Stimulated activated naive CD4-positive, alpha-beta T cell (primary cell): ENCODE measurements at regions not wholly inside any gene's neighbourhood (a gene's known extent, or its start where the extent isn't known, plus 50 kb on each side); places are given as distances from the start of the nearest gene placed in this dataset.
"Not testable (repeated sequence)": the region's sequence is repeated elsewhere in the genome, so short reads cannot be mapped to it uniquely, and the experiment has no call there.

Source experiments
- DNase-seq, 6 experiments: peaks; one replicate each; lab custom pipeline; 2025; lab: John Stamatoyannopoulos, UW

DNA sequence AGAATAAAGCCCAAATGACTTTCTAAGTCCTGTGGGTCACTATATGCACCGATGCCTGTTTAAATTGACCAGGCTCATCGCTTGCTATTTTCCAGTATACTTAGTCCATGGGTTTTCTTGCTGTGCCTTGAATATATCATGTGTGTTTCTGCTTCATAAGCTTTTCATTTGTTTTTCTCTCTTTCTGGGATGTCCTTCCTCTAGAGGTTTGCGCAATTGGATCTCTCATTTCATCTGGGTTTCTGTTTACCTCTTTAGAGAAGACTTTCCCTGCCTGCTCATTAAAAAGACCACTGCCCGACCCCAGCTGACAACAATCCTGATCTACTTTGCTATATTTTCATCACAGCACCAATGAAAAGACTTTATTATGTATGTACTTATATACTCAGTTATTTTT lies 150.9 kb upstream of the CYRIA start:
- no peak for DNase-seq

- no peak for DNase-seq
Measured at GRCh38 chr2:16816016-16816415, 150.4 kb upstream of the CYRIA start.

DNA sequence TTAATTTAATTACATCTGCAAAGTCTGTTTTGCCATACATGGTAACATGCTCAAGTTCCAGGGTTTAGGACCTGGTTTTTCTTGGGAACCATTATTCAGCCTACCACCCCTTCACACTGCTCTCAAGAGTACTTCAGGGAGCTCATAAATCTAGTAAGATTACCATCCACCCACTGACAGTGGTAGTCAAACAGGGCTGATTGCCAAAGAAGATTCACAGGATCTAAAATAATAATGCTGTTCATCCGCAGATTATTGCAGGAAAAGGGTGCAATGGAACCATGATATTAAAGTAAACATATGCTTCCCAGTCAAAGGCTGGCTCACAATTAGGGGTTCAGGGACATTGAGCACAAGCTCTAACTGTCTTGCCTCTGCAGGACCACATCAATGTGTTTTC lies 148.0 kb upstream of the CYRIA start:
- no peak for DNase-seq

DNA sequence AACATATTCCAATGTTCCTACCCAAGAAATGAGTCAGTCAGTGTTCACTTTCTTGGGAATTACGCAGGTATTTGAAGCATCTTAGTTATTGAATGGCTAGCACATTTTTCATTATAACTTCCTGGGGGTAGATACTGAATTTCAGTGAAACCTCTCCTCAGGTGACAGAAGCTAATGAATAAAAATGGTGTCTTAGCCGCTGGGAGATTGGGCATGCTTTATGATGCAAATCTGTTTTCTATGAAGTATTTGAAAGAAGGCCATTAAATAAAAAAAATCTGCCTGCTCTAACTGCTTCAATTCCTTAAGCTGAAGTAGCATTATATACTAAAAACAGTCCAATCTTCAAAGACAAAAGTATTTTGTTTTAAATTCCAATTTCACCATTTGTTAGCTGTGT lies 132.8 kb upstream of the CYRIA start:
- DNase-seq: no peak

GRCh38 chr2:16791496-16791895 lies 125.9 kb upstream of the CYRIA start:
- no peak for DNase-seq

GRCh38 chr2:16785149-16785548 lies 119.5 kb upstream of the CYRIA start:
- DNase-seq: no peak

DNA sequence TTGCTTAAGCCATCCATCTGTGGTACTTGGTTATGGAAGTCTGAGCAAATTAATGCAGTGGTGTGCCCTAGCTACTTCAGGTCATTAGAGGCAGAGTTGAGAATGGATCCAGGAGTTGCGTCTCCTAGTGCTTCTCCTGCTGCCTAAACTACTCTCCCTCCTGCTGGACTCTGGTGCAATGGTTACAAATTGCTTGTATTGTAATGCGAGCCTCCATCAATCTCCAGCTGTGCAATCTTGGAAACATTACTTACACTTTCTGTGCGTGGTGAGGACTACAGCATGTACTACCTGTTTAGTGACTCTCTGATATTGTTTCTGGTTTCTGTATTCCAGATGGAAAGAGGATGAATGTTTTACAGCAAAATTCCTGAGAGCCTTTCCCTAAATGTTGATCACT lies 119.0 kb upstream of the CYRIA start:
- DNase-seq: no peak

DNA sequence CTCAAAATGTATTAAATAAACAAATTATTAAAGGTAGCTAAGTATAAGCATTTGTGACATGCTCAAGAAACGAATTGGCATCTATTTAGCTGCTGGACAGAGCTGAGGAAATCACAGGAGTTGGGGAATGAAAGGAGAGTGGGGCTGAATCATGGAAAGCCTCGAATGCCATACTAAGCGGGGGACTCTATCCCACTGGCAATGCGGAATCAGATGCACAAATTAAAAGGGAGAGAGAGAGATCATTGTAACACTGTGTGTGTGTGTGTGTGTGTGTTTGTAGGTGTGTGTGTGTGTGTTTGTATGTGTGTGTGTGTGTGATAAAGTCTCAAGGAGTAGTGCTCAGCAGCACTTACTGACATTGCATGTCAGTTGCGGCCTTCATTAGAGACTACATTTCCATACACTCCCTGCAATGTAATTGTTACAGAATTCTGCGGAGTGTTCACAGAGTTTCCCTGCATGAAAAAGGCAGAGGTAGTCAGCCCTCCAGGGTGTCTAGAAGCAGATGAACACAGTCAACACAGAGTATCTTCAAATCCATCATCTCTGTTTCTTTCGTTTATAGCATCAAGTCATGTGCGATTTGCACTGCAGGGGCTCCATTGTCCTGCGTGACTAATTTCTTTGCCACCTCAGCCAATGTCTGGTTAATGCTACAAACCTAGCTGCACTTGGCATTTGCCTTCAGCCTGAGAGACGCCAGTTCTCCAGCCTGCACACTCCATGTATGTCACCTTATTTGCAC lies 111.7 kb upstream of the CYRIA start:
- DNase-seq: no peak

DNA sequence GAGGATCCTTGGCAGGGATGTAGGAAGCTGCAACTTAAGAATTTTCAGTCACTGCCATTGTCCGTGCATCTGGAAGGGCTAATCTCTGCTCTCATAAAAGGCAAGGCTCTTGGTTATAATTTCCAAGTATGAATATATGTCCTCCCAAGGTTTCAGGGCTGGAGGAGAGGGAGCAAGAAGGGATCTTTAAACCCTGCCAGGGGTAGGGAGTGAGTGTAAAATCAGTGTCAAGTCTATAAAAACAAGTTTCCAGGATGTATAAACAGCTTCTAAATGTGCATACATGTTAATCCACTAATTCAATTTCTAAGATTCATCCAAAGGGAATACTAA lies 110.2 kb upstream of the CYRIA start:
- no peak for DNase-seq

DNA sequence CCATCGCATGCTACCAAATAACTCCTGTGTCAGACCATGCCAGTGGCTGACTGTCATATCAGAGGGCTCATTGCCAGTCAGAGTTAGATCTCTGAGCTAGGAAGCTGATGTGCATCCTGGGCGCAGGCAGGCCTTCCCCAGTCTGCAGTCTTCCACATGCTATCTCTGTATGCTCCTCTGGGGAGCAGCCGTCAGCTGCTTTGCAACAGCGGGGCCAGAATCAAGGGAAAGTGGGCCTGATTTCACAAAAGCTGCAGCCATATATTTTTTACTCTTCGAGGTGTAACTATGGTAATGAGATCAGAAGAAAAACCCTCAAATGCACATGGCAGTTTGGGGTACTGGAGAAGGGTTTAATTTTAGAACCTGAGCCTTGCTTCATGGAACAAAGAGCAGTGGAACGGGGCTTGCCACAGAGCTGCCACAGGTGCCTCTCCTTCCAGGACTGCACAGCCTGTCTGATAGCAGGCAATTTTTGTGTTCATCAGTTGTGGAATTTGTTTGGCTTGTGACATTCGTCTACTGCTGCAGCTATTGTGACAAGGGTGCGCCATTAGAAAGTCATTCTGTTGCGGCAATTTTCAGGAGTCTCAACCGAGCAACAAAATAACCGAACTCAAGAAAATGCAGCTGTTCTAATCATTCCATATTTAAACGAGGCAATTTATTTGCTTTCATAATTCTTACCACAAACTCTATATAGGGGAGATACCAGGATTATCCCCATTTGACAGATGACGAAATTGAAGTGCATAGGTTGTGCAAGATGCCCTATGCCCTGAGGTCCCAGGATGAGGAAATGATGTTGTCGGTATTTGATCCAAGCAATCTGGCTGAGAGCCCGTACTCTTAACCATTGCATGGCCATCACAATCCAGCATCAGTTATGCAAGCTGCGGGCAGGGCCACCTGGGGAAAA lies 109.6 kb upstream of the CYRIA start:
- DNase-seq: no peak

GRCh38 chr2:16774091-16774490 lies 108.5 kb upstream of the CYRIA start:
- no peak for DNase-seq

GRCh38 chr2:16773080-16773713 lies 107.6 kb upstream of the CYRIA start:
- peak in 1 of 6 experiments; percentile 4 for DNase-seq

DNA sequence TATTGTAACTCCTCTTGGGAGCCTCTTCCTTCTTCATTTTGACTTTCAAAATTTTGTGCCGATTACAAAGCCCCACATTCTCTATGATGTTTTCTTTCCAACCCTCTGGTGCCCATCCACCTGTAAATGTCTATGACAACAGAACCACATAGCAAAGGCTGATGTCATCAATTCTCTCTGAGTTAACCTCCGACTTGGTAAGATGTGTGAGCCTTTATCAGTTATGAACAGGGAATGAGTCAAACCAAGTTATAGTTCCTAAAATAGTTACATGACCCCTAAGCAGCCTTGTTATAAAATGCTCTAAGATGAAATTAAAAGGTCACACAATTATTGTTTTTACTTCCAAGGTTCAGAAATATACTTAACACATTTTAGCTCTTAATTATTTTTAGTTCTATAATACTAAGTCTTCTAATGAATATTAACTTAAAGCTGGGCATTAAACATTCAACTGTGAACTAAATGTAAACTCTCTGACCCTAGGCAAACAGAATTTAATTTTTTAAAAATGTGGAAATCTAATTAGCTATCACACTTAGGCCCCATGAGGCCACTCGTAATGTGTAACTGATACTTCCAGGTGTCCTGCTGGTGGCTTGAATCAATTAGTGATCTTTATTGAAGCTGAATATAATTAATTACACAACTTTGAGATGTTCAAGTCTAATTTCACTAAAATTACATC lies 102.3 kb upstream of the CYRIA start:
- no peak for DNase-seq

GRCh38 chr2:16765356-16765755 lies 99.7 kb upstream of the CYRIA start:
- DNase-seq: no peak

DNA sequence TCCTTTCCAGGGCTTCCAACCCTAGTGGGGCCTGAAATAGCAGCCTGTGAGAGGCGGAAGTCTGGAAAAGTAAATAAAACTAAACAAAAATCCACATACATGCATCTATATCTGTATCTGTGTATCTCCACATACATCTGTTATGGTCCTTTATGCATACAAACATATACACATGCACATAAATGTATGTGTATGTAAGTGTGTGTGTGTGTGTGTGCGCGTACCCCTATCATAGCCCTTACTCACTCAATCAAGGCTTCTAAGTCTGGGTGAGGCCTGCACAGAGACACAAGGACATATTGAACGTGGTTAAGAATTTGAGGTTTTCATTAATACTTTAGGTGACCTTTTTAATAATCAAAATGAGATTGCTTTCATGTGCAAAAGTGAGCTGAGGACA lies 98.9 kb upstream of the CYRIA start:
- no peak for DNase-seq

DNA sequence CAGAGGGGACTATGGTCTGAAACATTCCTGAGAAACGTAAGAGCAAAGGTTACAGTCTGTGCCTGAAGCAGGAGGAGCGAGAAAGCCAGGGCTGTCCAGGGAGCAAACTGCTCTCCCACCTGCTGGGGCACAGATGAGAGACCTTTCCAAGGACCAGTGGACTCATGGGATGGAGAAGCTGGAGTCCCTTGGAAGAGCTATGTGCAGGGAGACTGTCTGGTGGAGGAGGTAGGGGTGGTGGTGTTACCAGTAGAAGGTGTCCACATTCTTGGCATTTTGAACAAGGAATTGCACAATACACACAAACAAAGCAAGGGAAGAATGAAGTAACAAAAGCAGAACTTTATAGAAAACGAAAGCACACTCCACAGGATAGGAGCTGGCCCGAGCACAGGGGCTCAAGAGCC lies 97.9 kb upstream of the CYRIA start:
- no peak for DNase-seq

DNA sequence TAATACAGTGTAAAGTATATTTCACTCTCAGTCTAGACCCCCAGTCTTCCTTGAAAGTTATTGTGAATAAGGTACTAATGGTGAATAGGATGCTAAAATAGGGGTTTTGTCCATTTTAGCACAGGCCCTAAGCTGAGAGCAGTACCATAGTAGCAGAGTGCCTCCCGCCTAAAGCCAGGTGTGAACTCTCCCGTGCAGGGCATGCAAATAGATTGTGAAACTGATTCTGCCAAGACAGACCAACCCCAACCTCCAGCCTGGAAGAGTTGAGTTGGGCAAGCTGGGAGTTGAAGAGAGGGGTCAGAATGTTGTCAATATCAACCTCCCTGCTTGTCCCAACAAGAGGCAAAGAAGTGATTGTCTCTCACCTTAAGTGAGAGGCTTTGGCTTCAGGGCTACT lies 97.4 kb upstream of the CYRIA start:
- DNase-seq: no peak

DNA sequence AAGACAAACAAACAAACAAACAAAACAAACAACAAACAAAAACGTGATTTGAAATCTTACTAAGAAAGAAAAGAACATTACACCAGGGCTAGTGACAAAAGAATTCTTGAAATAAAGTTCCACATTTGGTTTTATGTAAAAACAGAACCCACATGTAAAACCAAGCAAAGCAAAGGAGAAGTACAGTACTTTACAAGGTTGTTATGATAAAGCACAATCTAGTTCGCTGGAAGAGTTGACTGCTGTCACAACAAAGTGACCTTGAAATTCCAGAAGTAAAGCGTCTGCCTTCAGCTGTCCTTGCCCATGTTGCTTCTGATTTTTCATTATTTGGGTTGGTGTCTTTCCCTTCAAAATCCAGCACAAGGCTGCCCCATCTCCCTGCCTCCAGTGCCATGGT lies 94.8 kb upstream of the CYRIA start:
- DNase-seq: no peak

DNA sequence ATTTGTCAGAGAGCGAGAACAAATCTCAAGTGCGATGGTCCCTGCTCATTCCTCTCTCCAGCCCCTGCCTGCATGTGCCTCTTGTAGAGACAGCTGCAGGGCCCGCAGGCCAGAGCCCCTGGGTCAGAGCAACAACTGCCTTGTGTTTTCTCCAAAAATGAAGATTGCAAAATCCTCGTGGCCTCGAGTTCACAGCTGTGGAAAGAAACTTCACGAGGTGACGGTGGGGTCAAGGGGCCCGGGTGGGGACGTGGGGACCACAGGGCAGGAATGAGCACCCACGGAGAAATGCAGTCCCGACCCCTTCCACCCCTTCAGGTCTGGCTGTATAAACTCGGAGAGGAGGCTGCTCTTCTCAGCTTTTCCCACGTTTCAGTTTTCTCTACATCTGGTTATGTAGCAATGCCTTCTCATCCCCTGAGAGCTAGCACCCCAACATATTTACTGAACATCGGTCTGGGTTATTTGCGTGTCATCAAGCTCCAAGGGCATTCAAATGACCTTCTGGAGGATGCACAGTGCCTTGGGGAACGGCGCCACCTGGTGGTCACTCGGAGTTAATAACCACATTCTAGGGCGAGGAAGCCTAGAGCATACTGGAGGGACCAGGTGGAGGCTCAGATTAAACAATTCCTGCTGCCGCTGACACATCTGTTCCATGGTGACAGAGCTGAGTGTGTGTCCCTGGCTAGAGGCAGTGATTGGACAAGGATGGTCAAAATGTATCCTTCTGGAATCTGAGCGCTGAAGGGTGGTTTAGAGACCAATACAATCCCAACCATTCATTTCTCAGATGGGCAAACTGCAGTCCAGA lies 91.4 kb upstream of the CYRIA start:
- DNase-seq: peak; percentile 19 to 77 (median 41)

DNA sequence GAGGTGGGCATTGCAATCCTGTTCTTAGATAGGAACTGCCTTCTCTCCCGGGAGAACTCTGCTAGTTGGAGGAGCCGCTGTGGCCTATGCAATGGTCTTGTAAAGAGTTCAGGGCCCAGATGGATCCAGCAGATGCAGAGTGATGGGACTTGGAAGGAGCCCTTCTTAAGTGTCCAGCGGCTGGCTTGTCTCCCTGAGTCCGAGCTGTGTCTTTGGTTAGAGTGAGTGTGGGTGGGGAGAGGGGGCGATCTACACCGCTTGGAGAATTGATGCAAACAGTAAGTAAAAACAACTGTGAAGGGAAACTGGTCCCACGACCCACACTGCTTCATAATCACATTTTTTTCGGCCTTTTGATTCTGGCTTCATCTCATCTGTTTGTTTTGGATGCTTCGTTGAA lies 89.8 kb upstream of the CYRIA start:
- no peak for DNase-seq

DNA sequence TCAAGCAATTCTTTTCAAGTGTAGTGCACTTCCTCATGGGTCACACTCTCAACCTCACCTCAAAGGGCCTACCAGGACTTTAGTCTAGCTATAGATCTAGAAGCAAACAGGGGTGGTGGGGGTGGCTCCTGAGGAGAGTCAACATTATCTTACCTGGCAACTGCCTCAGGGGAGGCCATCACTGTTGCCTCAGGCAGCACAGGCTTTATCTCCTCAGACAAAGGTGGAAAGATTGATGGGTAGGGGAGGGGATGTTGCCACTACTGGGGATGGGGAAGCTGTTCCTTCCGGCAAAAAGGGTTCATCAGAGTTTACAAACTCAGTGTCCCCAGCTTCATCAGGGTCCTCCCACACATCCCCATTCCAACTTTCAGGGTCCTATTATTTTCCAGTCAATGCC lies 87.4 kb upstream of the CYRIA start:
- DNase-seq: not testable (repeated sequence)

GRCh38 chr2:16750925-16751214 lies 85.2 kb upstream of the CYRIA start:
- not testable (repeated sequence) for DNase-seq
